22Rv1 (cell line): ENCODE measurements at regions not wholly inside any gene's neighbourhood (a gene's known extent, or its start where the extent isn't known, plus 50 kb on each side); places are given as distances from the start of the nearest gene placed in this dataset.

ENCODE experiments used
- CTCF ChIP-seq: fragments of 450-650 bp; IDR thresholded peaks from 2 replicates; pipeline ENCODE4 v1.5.1; 2017; ENCODE audit warnings: mild to moderate bottlenecking
- ZFX ChIP-seq: fragments of 450-650 bp; IDR thresholded peaks from 2 replicates; pipeline ENCODE4 v1.6.1; 2017; ENCODE audit warnings: antibody characterized with exemption, borderline replicate concordance

- TF ChIP-seq CTCF (no peak), ZFX (no peak)
Observed at GRCh38 chr3:17995769-17996168, 253.3 kb upstream of the TBC1D5 start.
